Activated CD4-positive, alpha-beta T cell treated with anti-CD3 and anti-CD28 coated beads for 48 hours (primary cell): ENCODE measurements at regions not wholly inside any gene's neighbourhood (a gene's known extent, or its start where the extent isn't known, plus 50 kb on each side); places are given as distances from the start of the nearest gene placed in this dataset.
"Not testable (repeated sequence)": the region's sequence is repeated elsewhere in the genome, so short reads cannot be mapped to it uniquely, and the experiment has no call there.

ENCODE experiments used
- DNase-seq: peaks from one replicate; pipeline ENCODE4 v3.0.0-alpha.2; 2020

DNA sequence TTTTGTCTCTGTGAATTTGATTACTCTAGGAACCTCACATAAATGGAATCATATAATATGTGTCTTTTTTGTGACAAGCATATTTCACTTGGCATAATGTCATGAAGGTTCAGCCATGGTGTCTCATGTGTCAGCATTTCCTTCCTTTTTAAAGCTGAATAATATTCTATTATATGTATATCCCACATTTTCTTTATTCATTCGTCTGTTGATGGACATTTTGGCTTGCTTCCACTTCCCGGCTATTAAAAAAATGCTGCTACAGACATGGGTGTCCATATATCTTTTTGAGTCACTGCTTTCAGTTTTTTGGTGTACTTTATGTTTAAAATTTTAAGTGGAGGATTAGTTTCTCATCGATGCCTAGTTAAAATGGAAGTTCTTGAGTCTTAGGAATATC is 59.8 kb upstream of the C5orf63 start:
- no peak for DNase-seq

DNA sequence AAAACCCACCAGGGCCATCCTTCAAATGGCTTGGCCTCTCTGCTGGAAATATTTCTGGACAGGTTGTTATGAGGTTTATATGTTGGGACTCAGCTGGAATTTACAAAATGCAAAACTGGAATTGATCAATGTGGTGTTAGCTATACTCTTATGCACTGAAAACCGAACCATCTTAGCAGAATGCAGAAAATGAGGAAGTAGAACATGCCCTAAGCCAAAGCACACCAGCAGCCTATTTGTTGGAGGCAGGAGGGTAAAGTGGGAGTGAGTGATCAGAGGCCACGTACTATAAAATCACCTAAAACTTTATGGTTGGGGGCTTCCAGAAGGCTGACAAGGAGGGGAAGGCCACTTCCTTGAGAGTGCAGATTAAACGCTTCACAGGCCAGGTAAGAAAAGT is 63.6 kb upstream of the C5orf63 start:
- no peak for DNase-seq

GRCh38 chr5:127143722-127144121 is 70.4 kb upstream of the C5orf63 start:
- DNase-seq: no peak

DNA sequence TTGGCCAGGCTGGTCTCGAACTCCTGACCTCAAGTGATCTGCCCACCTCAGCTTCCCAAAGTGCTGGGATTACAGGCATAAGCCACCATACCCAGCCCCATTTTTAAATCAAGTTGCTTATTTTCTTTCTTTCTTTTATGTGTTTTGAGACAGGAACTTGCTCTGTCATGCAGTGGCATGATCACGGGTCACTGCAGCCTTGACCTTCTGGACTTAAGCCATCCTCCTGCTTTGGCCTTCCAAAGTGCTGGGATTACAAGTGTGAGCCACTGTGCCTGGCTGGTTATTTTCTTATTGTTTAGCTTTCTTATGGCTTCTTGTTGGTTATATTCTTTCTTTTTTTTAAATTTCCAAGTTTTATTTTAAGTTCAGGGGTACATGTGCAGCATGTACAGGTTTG is 79.7 kb upstream of the C5orf63 start:
- no peak for DNase-seq

- DNase-seq: no peak
Measured at GRCh38 chr5:127153521-127153920, 80.2 kb upstream of the C5orf63 start.

- DNase-seq: no peak
Measured at GRCh38 chr5:127163750-127164149, 90.4 kb upstream of the C5orf63 start.

- no peak for DNase-seq
Measured at GRCh38 chr5:127170918-127171600, 97.8 kb upstream of the C5orf63 start.

GRCh38 chr5:127176769-127177168 is 103.5 kb upstream of the C5orf63 start:
- DNase-seq: no peak

GRCh38 chr5:127182631-127183030 is 108.0 kb upstream of the MEGF10 start:
- not testable (repeated sequence) for DNase-seq

DNA sequence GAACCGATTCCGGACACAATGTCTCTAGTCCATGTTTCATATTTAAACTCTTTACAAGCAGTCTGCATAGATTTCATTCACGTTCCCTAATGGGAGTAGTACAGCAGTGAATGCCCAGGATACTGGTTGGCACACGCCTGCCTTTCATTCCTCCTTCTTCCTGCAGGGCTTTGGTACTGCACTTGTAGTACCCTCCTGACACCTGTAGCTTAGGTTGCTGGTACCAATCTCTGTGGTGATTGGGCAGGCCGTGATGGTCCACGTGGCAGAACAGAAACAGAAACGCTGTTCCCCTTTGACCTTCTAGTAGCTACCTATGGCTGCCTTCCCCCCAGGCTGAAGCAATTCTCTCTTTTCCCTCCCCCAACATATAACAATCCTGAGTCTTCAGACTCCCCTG is 107.3 kb upstream of the MEGF10 start:
- DNase-seq: no peak

DNA sequence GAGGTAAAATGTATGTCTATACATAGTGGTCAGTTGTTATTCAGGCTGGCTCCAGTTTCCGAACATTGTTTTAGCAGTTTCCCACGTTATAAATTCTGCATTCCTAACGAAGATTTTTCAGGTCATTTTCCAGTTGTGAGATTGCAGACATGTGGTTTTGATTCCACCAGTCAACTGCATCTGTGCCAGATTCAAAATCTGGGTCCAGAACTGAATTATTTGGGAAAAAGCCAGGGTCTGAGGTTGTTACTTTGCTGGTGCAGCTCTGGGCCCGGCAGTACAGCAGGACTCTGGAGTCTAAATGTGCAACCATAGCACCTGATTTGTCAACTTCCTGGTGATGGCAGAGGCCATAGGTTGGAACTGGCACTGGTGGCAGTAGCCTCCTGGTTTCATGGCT is 105.7 kb upstream of the MEGF10 start:
- DNase-seq: no peak

- DNase-seq: no peak
Measured at GRCh38 chr5:127186657-127187056, 103.9 kb upstream of the MEGF10 start.

- no peak for DNase-seq
Measured at GRCh38 chr5:127187706-127188105, 102.9 kb upstream of the MEGF10 start.

DNA sequence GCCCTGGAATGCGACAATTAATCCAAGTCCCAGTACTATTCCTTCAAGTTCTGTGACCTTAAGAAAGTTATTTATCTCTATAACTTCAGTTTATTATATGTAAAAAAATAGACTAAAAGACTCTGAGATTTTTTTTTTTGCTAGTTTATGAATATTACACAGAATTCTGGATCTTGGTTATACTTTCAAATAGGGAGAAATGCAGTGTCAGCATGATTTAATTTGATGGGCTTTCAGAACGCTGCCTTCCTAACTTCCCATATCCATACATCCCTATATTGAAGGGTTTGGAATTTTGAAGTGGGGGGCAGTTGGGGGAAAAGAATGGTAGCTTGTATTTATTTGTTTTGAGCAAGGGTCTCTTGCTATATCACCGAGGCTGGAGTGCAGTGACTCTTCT is 98.4 kb upstream of the MEGF10 start:
- DNase-seq: no peak

DNA sequence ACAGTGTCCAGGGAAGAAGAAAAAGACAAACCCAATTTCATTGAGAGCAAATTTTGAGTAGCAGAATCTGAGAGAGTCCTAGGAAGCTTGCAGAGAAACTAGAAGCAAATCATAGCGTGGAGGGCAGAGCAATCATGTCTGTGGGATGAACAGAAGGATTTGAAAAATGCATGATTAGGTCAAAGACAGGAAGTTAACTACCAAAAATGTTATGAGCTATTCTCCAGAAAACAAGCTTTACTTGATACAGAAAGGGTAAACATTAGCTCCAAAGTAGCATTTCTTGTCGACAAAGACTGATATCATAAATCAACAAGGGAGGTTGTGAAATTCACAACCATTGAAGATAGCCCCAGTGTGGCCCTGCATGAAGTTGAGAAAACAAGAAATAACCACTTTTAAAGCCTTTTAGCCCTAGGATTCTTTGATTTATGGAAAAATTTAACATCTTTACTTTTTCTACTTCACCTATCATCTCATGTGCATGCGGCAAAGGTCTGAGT is 97.7 kb upstream of the MEGF10 start:
- DNase-seq: no peak

DNA sequence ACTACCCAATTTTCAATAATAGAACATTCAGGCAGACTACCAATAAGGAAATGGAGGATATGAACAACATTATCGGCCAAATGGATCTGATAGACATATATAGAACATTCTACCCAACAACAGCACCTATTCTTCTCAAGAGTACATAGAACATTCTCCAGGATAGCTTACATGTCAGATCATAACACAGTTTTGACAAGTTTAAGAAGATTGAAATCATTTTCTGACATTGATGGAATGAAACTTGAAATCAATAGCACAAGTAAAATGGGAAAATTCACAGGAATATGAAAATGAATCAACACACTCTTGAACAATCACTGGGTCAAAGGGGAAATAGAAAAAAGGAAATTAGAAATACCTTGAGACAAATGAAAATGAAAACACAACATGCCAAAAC is 94.6 kb upstream of the MEGF10 start:
- no peak for DNase-seq

- not testable (repeated sequence) for DNase-seq
Measured at GRCh38 chr5:127197402-127198167, 93.0 kb upstream of the MEGF10 start.

- DNase-seq: not testable (repeated sequence)
Measured at GRCh38 chr5:127202738-127203137, 87.9 kb upstream of the MEGF10 start.

GRCh38 chr5:127203818-127204217 is 86.8 kb upstream of the MEGF10 start:
- DNase-seq: no peak

- no peak for DNase-seq
Measured at GRCh38 chr5:127205147-127205546, 85.4 kb upstream of the MEGF10 start.

DNA sequence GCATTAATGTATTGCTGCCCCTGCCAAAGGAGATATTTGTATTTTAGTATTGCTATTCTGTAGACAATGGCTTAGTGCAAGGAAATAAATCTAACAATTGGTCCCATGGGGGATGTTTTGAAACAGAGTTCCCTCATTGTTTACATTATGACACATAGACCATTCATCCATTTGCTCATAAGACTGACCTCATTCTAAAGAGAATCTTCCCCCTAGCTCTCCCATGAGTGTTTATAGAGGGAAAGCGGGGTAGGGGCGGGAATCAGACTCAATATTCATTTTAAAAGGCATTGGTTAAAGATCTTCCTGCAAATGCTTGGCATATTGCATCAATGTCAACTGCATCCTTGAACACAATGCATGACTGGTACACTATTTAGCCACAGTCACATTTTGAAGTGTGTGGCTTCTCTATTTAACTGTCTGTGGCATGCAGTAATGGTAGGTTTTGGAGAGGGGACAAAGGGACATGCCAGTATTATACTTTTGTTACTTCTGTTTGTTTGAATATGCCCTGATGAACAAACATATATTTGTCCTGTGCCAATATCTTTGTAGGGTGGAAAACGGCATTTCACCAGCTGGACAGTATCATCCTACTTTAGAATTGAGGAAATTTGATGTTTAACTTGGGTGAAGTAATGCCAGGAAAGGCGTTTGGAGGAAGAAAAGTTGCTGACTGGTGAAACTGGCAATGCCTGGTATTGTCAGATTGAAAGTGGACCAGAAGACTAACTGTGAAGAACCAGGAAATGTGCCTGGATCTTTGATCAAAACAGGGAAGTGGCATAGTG is 84.1 kb upstream of the MEGF10 start:
- DNase-seq: no peak

DNA sequence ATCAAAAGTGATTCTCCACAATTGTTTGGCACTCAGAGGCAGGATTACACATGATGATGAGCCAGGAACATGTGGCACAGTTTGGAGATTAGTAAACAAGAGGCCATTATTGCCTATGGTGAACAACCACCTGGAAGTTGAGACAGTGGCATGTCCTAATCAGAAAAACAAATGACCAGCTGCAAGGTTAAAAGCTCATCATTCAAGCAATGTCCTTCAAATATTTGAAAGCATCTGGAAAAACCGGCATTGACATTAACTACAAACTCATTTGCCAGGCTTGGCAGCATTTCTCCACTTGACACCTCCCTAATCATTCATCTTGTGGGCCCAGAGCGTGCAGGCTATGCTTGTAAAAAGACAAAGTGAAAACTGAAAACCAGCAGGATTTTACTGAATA is 80.6 kb upstream of the MEGF10 start:
- no peak for DNase-seq

GRCh38 chr5:127213231-127213630 is 77.4 kb upstream of the MEGF10 start:
- DNase-seq: no peak

DNA sequence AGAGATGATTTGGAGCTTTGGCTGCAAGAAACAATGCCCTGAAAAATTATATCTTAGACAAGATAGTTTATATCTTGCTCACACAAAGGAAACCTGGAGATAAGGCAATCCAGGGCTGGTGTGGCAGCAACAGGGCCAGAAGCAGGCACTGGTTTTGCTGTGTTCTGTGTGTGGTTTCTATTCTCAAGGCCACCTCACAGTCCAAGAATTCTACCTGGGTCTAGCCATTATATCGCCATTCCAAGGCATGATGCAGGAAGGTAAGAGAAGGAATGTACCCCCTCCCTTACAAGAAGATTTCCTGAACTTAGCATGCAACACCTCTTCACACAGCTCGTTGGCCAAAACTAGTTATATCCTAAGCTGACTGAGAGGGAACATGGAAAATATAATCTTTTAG is 74.5 kb upstream of the MEGF10 start:
- no peak for DNase-seq
